Mammary epithelial cell (primary cell): ENCODE measurements at regions not wholly inside any gene's neighbourhood (a gene's known extent, or its start where the extent isn't known, plus 50 kb on each side); places are given as distances from the start of the nearest gene placed in this dataset.

Source experiments
- CTCF ChIP-seq, 2 donors: IDR thresholded peaks in 1 of 2; conservative IDR thresholded peaks in 1 of 2; 2 replicates each; pipeline ENCODE4 v1.5.1; 2011 to 2012; ENCODE audit warnings: inconsistent platforms in 2 of 2, low read length in 2 of 2, mild to moderate bottlenecking in 2 of 2, control low read depth in 1 of 2, low read depth in 1 of 2; ENCODE audit not compliant: insufficient read depth in 1 of 2; ENCODE audit errors: extremely low read depth in 1 of 2
- EZH2 ChIP-seq: IDR thresholded peaks from 2 replicates; pipeline ENCODE4 v1.6.1; 2012; ENCODE audit warnings: low read length, inconsistent platforms, borderline replicate concordance

GRCh38 chr2:107697385-107697784 lies 129.3 kb upstream of the RGPD4 start:
- no peak for TF ChIP-seq EZH2
- no peak for TF ChIP-seq CTCF (conservative IDR thresholded peaks at IDR 0.05 in 1 of 2, IDR thresholded peaks at IDR 0.05 in 1 of 2; ENCODE audit: extremely low read depth in 1 of 2, insufficient read depth in 1 of 2, low read depth in 1 of 2, low read length in 2 of 2)
